DND-41 (cell line): ENCODE measurements at regions not wholly inside any gene's neighbourhood (a gene's known extent, or its start where the extent isn't known, plus 50 kb on each side); places are given as distances from the start of the nearest gene placed in this dataset.

Experiments used
- ATAC-seq: fragments of 200-7000 bp; cut with Tn5 transposase; 3 replicates; pipeline ENCODE4 v1.9.1; 2021; ENCODE audit warnings: low read depth; ENCODE audit not compliant: insufficient read depth
- DNase-seq: peaks from one replicate; pipeline ENCODE4 v3.0.0-alpha.2; 2020
- H2AFZ ChIP-seq: 2 replicates; pipeline ENCODE4 v1.6.0; 2012; ENCODE audit warnings: low read depth, low read length
- H3K27ac ChIP-seq: 2 replicates; pipeline ENCODE4 v1.5.1; 2012; ENCODE audit warnings: low read length, inconsistent platforms
- H3K27me3 ChIP-seq: fragments of 200-600 bp; sonication (generic); 2 replicates; pipeline ENCODE4 v1.6.0; 2012; ENCODE audit warnings: low read length, mild to moderate bottlenecking, inconsistent platforms; ENCODE audit not compliant: insufficient read depth, poor library complexity
- H3K36me3 ChIP-seq: 2 replicates; pipeline ENCODE4 v1.5.1; 2012; ENCODE audit warnings: low read length, inconsistent platforms; ENCODE audit not compliant: insufficient read depth
- H3K4me1 ChIP-seq: 2 replicates; pipeline ENCODE4 v1.5.1; 2012; ENCODE audit warnings: mild to moderate bottlenecking, low read length; ENCODE audit not compliant: insufficient read depth
- H3K4me2 ChIP-seq: 2 replicates; pipeline ENCODE4 v1.6.0; 2012; ENCODE audit warnings: mild to moderate bottlenecking, moderate library complexity, low read length, inconsistent platforms; ENCODE audit not compliant: insufficient read depth
- H3K4me3 ChIP-seq, 2 experiments: fragments of 200-600 bp in 1 of 2; shearing (Covaris generic) in 1 of 2; 2 replicates each; pipeline ENCODE4 v1.5.1; 2012 to 2016; ENCODE audit warnings: inconsistent platforms in 2 of 2, low read length in 2 of 2, mild to moderate bottlenecking in 2 of 2, low read depth in 1 of 2, moderate library complexity in 1 of 2
- H3K79me2 ChIP-seq: 2 replicates; pipeline ENCODE4 v1.6.0; 2012; ENCODE audit warnings: low read length, inconsistent platforms; ENCODE audit not compliant: insufficient read depth
- H3K9ac ChIP-seq: 2 replicates; pipeline ENCODE4 v1.6.0; 2012; ENCODE audit warnings: low read depth, mild to moderate bottlenecking, inconsistent platforms, low read length, moderate library complexity
- H3K9me3 ChIP-seq: 2 replicates; pipeline ENCODE4 v1.5.1; 2012; ENCODE audit warnings: low read length, moderate library complexity, mild to moderate bottlenecking, inconsistent platforms; ENCODE audit not compliant: insufficient read depth, severe bottlenecking
- H4K20me1 ChIP-seq: 2 replicates; pipeline ENCODE4 v1.6.0; 2012; ENCODE audit warnings: low read length; ENCODE audit not compliant: insufficient read depth
- EZH2 ChIP-seq: IDR thresholded peaks from 3 replicates; pipeline ENCODE4 v1.6.1; 2012; ENCODE audit warnings: borderline replicate concordance, low read depth, mild to moderate bottlenecking, moderate library complexity, low read length, inconsistent platforms; ENCODE audit not compliant: severe bottlenecking
- TF ChIP-seq, protein P1 (sequence below): IDR thresholded peaks from 2 replicates; pipeline ENCODE4 v1.5.1; 2012; ENCODE audit warnings: borderline replicate concordance, low read length, moderate library complexity, mild to moderate bottlenecking; ENCODE audit not compliant: poor library complexity, severe bottlenecking; ENCODE audit errors: extremely low read depth

DNA sequence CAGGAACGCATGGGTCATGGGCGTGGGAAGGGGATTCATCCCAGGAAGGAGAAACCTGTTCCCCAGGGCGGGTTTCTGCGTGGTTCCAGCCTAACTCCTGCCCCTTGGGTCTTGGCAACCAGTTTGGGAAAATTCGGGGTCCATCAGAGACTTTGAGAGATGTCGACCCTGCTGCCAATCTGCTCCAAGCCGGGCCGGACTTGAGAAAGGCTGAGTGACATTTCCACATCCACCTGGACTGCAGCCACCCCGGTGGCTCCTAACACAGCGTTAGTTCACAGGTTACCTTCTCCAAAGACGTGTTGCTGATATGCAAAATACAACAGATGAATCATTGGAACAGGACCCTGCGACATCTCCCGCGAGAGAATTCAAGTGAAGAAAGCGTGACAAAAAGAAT is 627.2 kb downstream of the IRX1 start:
- peak overlapping the region; percentile 59; the same call in 1 of the 2 replicates for H2AFZ ChIP-seq
- H3K4me2 ChIP-seq: no peak overlapping the region
- no peaks in the 10 kb centered on the region for H3K27me3 ChIP-seq

GRCh38 chr5:4225741-4226140 is 630.1 kb downstream of the IRX1 start:
- Histone ChIP-seq H3K9ac (no peak overlapping the region), H3K9me3 (no peaks in the 10 kb centered on the region), H3K36me3 (no peaks in the 10 kb centered on the region), H3K27ac (no peak overlapping the region), H3K27me3 (no peaks in the 10 kb centered on the region), H2AFZ (no peak overlapping the region), H3K79me2 (no peaks in the 10 kb centered on the region), H3K4me1 (peaks cover 11% of the 10 kb centered on the region), H4K20me1 (no peaks in the 10 kb centered on the region), H3K4me3 (no peak overlapping the region), H3K4me2 (no peak overlapping the region)
- DNase-seq: no peak
- no peak for ATAC-seq
- no peak for TF ChIP-seq EZH2
- TF ChIP-seq, protein P1, sequence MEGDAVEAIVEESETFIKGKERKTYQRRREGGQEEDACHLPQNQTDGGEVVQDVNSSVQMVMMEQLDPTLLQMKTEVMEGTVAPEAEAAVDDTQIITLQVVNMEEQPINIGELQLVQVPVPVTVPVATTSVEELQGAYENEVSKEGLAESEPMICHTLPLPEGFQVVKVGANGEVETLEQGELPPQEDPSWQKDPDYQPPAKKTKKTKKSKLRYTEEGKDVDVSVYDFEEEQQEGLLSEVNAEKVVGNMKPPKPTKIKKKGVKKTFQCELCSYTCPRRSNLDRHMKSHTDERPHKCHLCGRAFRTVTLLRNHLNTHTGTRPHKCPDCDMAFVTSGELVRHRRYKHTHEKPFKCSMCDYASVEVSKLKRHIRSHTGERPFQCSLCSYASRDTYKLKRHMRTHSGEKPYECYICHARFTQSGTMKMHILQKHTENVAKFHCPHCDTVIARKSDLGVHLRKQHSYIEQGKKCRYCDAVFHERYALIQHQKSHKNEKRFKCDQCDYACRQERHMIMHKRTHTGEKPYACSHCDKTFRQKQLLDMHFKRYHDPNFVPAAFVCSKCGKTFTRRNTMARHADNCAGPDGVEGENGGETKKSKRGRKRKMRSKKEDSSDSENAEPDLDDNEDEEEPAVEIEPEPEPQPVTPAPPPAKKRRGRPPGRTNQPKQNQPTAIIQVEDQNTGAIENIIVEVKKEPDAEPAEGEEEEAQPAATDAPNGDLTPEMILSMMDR: no peak

More for the DNA sequence above, 627.2 kb downstream of the IRX1 start:
- no peak for TF ChIP-seq EZH2
- TF ChIP-seq, protein P1: no peak
- Histone ChIP-seq H3K4me3 (no peak overlapping the region), H3K9ac (no peak overlapping the region), H3K27ac (no peak overlapping the region), H3K9me3 (peaks cover 5% of the 10 kb centered on the region), H3K36me3 (no peaks in the 10 kb centered on the region), H3K79me2 (no peaks in the 10 kb centered on the region), H3K4me1 (no peaks in the 10 kb centered on the region), H4K20me1 (no peaks in the 10 kb centered on the region)
- no peak for ATAC-seq
- DNase-seq: no peak

- no peaks in the 10 kb centered on the region for H3K36me3 ChIP-seq
- no peaks in the 10 kb centered on the region for H3K9me3 ChIP-seq
- H4K20me1 ChIP-seq: no peaks in the 10 kb centered on the region
- no peak overlapping the region for H3K4me3 ChIP-seq
- peaks cover 11% of the 10 kb centered on the region for H3K4me1 ChIP-seq
- TF ChIP-seq EZH2: no peak
- TF ChIP-seq, protein P1: no peak
- no peak for ATAC-seq
- no peak overlapping the region for H2AFZ ChIP-seq
- no peak overlapping the region for H3K9ac ChIP-seq
- H3K27ac ChIP-seq: 0 out of 2 replicates have a peak overlapping the region, but pooled peaks have one; percentile 1
- no peaks in the 10 kb centered on the region for H3K79me2 ChIP-seq
- DNase-seq: no peak
- H3K4me2 ChIP-seq: no peak overlapping the region
- H3K27me3 ChIP-seq: no peaks in the 10 kb centered on the region
Measured at GRCh38 chr5:4226565-4226964, 630.9 kb downstream of the IRX1 start.

GRCh38 chr5:4228708-4229107 is 633.1 kb downstream of the IRX1 start:
- ATAC-seq (no peak), DNase-seq (no peak)
- peaks cover 5% of the 10 kb centered on the region for H3K9me3 ChIP-seq
- H4K20me1 ChIP-seq: no peaks in the 10 kb centered on the region
- H3K36me3 ChIP-seq: no peaks in the 10 kb centered on the region
- no peak overlapping the region for H3K4me3 ChIP-seq
- no peaks in the 10 kb centered on the region for H3K27me3 ChIP-seq
- no peaks in the 10 kb centered on the region for H3K79me2 ChIP-seq
- TF ChIP-seq, protein P1: no peak
- no peak for TF ChIP-seq EZH2
- no peak overlapping the region; the same call in 1 of the 2 replicates for H3K27ac ChIP-seq
- no peak overlapping the region for H2AFZ ChIP-seq
- peaks cover 11% of the 10 kb centered on the region for H3K4me1 ChIP-seq
- no peak overlapping the region for H3K9ac ChIP-seq
- no peak overlapping the region for H3K4me2 ChIP-seq
